B cell (primary cell): ENCODE measurements at regions not wholly inside any gene's neighbourhood (a gene's known extent, or its start where the extent isn't known, plus 50 kb on each side); places are given as distances from the start of the nearest gene placed in this dataset.
A peak's percentile ranks its signal among the peaks of the same experiment; 100 is the strongest.

ENCODE experiments used
- ATAC-seq: fragments of 200-7000 bp; cut with Tn5 transposase; one replicate; pipeline ENCODE4 v1.10.0; 2021; ENCODE audit warnings: low read depth, mild to moderate bottlenecking, moderate number of reproducible peaks, moderate library complexity
- CTCF ChIA-PET: fragments of 350-600 bp; sonication (Branson Sonifier 250); formaldehyde crosslinking; loops from one replicate; lab custom pipeline; 2021; ENCODE audit warnings: antibody characterized with exemption, inconsistent platforms; lab: Charles Lee
- POLR2A ChIA-PET: fragments of 350-600 bp; sonication (Branson Sonifier 250); formaldehyde crosslinking; loops from one replicate; lab custom pipeline; 2021; ENCODE audit warnings: antibody characterized with exemption; lab: Charles Lee
- DNase-seq: peaks from one replicate; pipeline ENCODE4 v3.0.0; 2013
- H2AFZ ChIP-seq: 2 replicates; pipeline ENCODE4 v1.6.1; 2012; ENCODE audit warnings: mild to moderate bottlenecking, low read depth, low read length; ENCODE audit not compliant: insufficient read depth, poor library complexity, severe bottlenecking
- H3K27ac ChIP-seq, 2 donors: 1 replicate in 1 of 2; 2 replicates in 1 of 2; pipeline ENCODE4 v1.5.1; 2012 to 2013; ENCODE audit warnings: low read length in 2 of 2, mild to moderate bottlenecking in 2 of 2, moderate library complexity in 1 of 2
- H3K27me3 ChIP-seq, 4 experiments: fragments of 200-600 bp in 1 of 4; sonication (generic) in 1 of 4; replicated peaks in 1 of 4; 1 replicate in 2 of 4; 2 replicates in 2 of 4; pipeline versions ENCODE4 v1.6.1 to v1.7.0; 2013 to 2016; ENCODE audit warnings: low read length in 3 of 4, mild to moderate bottlenecking in 2 of 4, mixed read lengths in 1 of 4, moderate library complexity in 1 of 4; ENCODE audit not compliant: insufficient read depth in 4 of 4, control insufficient read depth in 3 of 4; ENCODE audit errors: control extremely low read depth in 1 of 4
- H3K36me3 ChIP-seq, 2 experiments: replicated peaks in 1 of 2; 1 replicate in 1 of 2; 2 replicates in 1 of 2; pipeline versions ENCODE4 v1.6.1 to v1.7.1; 2013; ENCODE audit warnings: low read length in 1 of 2; ENCODE audit not compliant: insufficient read depth in 2 of 2, control insufficient read depth in 1 of 2; ENCODE audit errors: control extremely low read depth in 1 of 2, extremely low read depth in 1 of 2
- H3K4me1 ChIP-seq, 2 donors: fragments of 200-600 bp in 1 of 2; sonication (generic) in 1 of 2; 1 replicate in 1 of 2; 2 replicates in 1 of 2; pipeline versions ENCODE4 v1.5.1 to v1.6.1; 2013 to 2017; ENCODE audit warnings: low read length in 2 of 2; ENCODE audit not compliant: control insufficient read depth in 2 of 2, insufficient read depth in 2 of 2
- H3K4me2 ChIP-seq: replicated peaks from 2 replicates; pipeline ENCODE3; 2012; ENCODE audit warnings: mild to moderate bottlenecking, low read depth, low read length; ENCODE audit not compliant: poor library complexity, severe bottlenecking
- H3K4me3 ChIP-seq, 5 experiments: fragments of 200-600 bp in 1 of 5; sonication (generic) in 1 of 5; 1 replicate in 3 of 5; 2 replicates in 2 of 5; pipeline versions ENCODE4 v1.5.1 to v1.7.0; 2011 to 2016; ENCODE audit warnings: low read length in 4 of 5, mild to moderate bottlenecking in 4 of 5, low read depth in 2 of 5, control low read depth in 1 of 5, moderate library complexity in 1 of 5; ENCODE audit not compliant: insufficient read depth in 1 of 5; ENCODE audit errors: control extremely low read depth in 1 of 5, extremely low read depth in 1 of 5
- H3K79me2 ChIP-seq: fragments of 200-600 bp; sonication (generic); one replicate; pipeline ENCODE4 v1.6.0; 2016; ENCODE audit warnings: low read length; ENCODE audit not compliant: control insufficient read depth, insufficient read depth
- H3K9ac ChIP-seq: fragments of 200-600 bp; sonication (generic); 2 replicates; pipeline ENCODE4 v1.6.1; 2017; ENCODE audit warnings: mild to moderate bottlenecking, low read length, moderate library complexity
- H3K9me3 ChIP-seq, 3 donors: one replicate each; pipeline versions ENCODE4 v1.6.1 to v1.7.1; 2013; ENCODE audit warnings: low read length in 2 of 3; ENCODE audit not compliant: control insufficient read depth in 2 of 3, insufficient read depth in 1 of 3; ENCODE audit errors: control extremely low read depth in 1 of 3
- H4K20me1 ChIP-seq: 2 replicates; pipeline ENCODE4 v1.6.0; 2012; ENCODE audit warnings: mild to moderate bottlenecking, low read length; ENCODE audit not compliant: insufficient read depth, control insufficient read depth, poor library complexity, severe bottlenecking
- H3K27ac Mint-ChIP-seq: one replicate; pipeline ENCODE4 v1.8.0; 2021; ENCODE audit warnings: mixed read lengths
- H3K27me3 Mint-ChIP-seq: one replicate; pipeline ENCODE4 v1.8.0; 2021; ENCODE audit warnings: mixed read lengths
- H3K4me1 Mint-ChIP-seq: one replicate; pipeline ENCODE4 v1.8.0; 2021; ENCODE audit warnings: mixed read lengths
- H3K4me3 Mint-ChIP-seq: one replicate; pipeline ENCODE4 v1.8.0; 2021; ENCODE audit warnings: mixed read lengths
- H3K9me3 Mint-ChIP-seq: one replicate; pipeline ENCODE4 v1.8.0; 2022; ENCODE audit warnings: mixed read lengths; ENCODE audit not compliant: insufficient read depth
- EZH2 ChIP-seq: IDR thresholded peaks from 2 replicates; pipeline ENCODE4 v1.6.1; 2012; ENCODE audit warnings: borderline replicate concordance, low read depth, mild to moderate bottlenecking, moderate library complexity, low read length; ENCODE audit not compliant: insufficient read depth, poor library complexity, severe bottlenecking
- WGBS: methylation state at CpG from one replicate; pipeline ENCODE4 v1.1.5; 2013; ENCODE audit warnings: missing lambda C conversion rate; ENCODE audit not compliant: insufficient coverage; 5-methylcytosine and 5-hydroxymethylcytosine counted together
- intact Hi-C: fragments of 100-400 bp; cut with micrococcal nuclease; formaldehyde crosslinking; loops from one replicate; pipeline ENCODE4 v1.10.0; 2022
- TF ChIP-seq, protein P1 (sequence below): fragments of 200-600 bp; IDR thresholded peaks from one replicate; pipeline ENCODE4 v1.8.0; 2022; ENCODE audit warnings: antibody characterized with exemption, mild to moderate bottlenecking

- Histone ChIP-seq H3K4me2 (no peak overlapping the region), H3K27me3 (no peaks in the 10 kb centered on the region), H3K79me2 (no peaks in the 10 kb centered on the region), H2AFZ (no peak overlapping the region), H3K9me3 (no peaks in the 10 kb centered on the region), H3K4me1 (no peaks in the 10 kb centered on the region), H3K36me3 (no peaks in the 10 kb centered on the region), H3K27ac (no peak overlapping the region), H4K20me1 (no peaks in the 10 kb centered on the region), H3K4me3 (no peak overlapping the region), H3K9ac (no peak overlapping the region)
- Mint-ChIP-seq H3K27me3 (no peaks in the 10 kb centered on the region), H3K27ac (no peak overlapping the region), H3K9me3 (no peaks in the 10 kb centered on the region), H3K4me3 (no peak overlapping the region), H3K4me1 (no peaks in the 10 kb centered on the region)
- CTCF ChIA-PET, result interaction anchor here (1.4 kb wide), 1 partner anchor 8 kb away, joined by 5 read pairs; no protein-coding TSS in a partner anchor
- ATAC-seq (no peak), DNase-seq (no peak)
- POLR2A ChIA-PET, result no interaction called here
- WGBS, result no CpG with 5 or more reads among the region's 1 CpG
- TF ChIP-seq EZH2, result no peak
- intact Hi-C loops, result no loop called here
These were observed 276.2 kb upstream of the NETO1 start for GRCh38 chr18:73144030-73144429.

DNA sequence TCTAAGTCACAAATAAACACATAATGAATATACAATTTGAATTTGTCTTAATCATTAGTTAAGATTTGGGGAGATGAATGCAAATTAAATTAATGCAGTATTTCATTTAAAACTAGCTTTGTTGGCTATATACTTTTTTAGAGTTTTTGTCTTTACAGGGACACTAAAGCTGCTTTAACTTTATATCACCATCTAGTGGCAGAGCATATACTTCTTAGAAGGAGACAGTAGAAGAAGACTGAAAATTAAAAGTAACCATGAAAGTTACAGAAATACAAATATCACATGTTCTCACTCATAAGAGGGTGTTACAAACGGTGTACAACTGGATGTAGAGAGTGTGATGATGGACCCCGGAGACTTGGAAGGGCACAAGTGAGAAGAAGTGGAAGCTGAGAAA lies 268.3 kb upstream of the NETO1 start:
- Histone ChIP-seq H3K4me2 (no peak overlapping the region), H3K4me3 (no peak overlapping the region), H3K27me3 (no peaks in the 10 kb centered on the region), H2AFZ (no peak overlapping the region), H3K36me3 (no peaks in the 10 kb centered on the region), H3K79me2 (no peaks in the 10 kb centered on the region), H3K4me1 (peaks cover 0 to 3% of the 10 kb centered on the region in 2 donors), H3K9me3 (peaks cover 0 to 6% (median 0%) of the 10 kb centered on the region in 3 donors), H3K9ac (no peak overlapping the region), H4K20me1 (no peaks in the 10 kb centered on the region), H3K27ac (no peak overlapping the region)
- ATAC-seq, result no peak
- ChIA-PET POLR2A (no interaction called here), CTCF (interaction anchor here (0.8 to 3.9 kb wide), 12 partner anchors 8 to 384 kb away, joined by 3 to 55 read pairs (median 4); no protein-coding TSS in a partner anchor)
- Mint-ChIP-seq H3K27ac (no peak overlapping the region), H3K4me3 (no peak overlapping the region), H3K27me3 (no peaks in the 10 kb centered on the region), H3K9me3 (peaks cover 10% of the 10 kb centered on the region), H3K4me1 (peaks cover 9% of the 10 kb centered on the region)
- WGBS, result no CpG with 5 or more reads among the region's 2 CpGs
- TF ChIP-seq, protein P1, sequence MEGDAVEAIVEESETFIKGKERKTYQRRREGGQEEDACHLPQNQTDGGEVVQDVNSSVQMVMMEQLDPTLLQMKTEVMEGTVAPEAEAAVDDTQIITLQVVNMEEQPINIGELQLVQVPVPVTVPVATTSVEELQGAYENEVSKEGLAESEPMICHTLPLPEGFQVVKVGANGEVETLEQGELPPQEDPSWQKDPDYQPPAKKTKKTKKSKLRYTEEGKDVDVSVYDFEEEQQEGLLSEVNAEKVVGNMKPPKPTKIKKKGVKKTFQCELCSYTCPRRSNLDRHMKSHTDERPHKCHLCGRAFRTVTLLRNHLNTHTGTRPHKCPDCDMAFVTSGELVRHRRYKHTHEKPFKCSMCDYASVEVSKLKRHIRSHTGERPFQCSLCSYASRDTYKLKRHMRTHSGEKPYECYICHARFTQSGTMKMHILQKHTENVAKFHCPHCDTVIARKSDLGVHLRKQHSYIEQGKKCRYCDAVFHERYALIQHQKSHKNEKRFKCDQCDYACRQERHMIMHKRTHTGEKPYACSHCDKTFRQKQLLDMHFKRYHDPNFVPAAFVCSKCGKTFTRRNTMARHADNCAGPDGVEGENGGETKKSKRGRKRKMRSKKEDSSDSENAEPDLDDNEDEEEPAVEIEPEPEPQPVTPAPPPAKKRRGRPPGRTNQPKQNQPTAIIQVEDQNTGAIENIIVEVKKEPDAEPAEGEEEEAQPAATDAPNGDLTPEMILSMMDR, result peak; percentile 67
- TF ChIP-seq EZH2, result no peak
- DNase-seq, result peak; percentile 52
- intact Hi-C loops, result loop anchor here (1.0 to 5.0 kb wide), 3 partner anchors 267 to 706 kb away; no protein-coding TSS in a partner anchor
